ENCODE measurements at regions not wholly inside any gene's neighbourhood (a gene's known extent, or its start where the extent isn't known, plus 50 kb on each side); places are given as distances from the start of the nearest gene placed in this dataset.
A peak's percentile ranks its signal among the peaks of the same experiment; 100 is the strongest.
"Not testable (repeated sequence)": the region's sequence is repeated elsewhere in the genome, so short reads cannot be mapped to it uniquely, and the experiment has no call there.

GRCh38 chr21:6561168-6561567, 3960.2 kb upstream of the TPTE start:
- DNase-seq = not testable (repeated sequence)

- DNase-seq = not testable (repeated sequence)
Observed at GRCh38 chr21:6561578-6561977, 3959.8 kb upstream of the TPTE start.

- not testable (repeated sequence) for DNase-seq
Observed at GRCh38 chr21:6564543-6565166, 3956.7 kb upstream of the TPTE start.

GRCh38 chr21:6565190-6566094, 3955.9 kb upstream of the TPTE start:
- peak; percentile 1 for DNase-seq

GRCh38 chr21:6567542-6567941, 3953.8 kb upstream of the TPTE start:
- not testable (repeated sequence) for DNase-seq

GRCh38 chr21:6569152-6569551, 3952.2 kb upstream of the TPTE start:
- DNase-seq = not testable (repeated sequence)

- not testable (repeated sequence) for DNase-seq
Observed at GRCh38 chr21:6569587-6570392, 3951.6 kb upstream of the TPTE start.

- not testable (repeated sequence) for DNase-seq
Observed at GRCh38 chr21:6570700-6571368, 3950.5 kb upstream of the TPTE start.

- not testable (repeated sequence) for DNase-seq
Observed at GRCh38 chr21:6573576-6573975, 3947.8 kb upstream of the TPTE start.

- DNase-seq = not testable (repeated sequence)
Observed at GRCh38 chr21:6579801-6580200, 3941.6 kb upstream of the TPTE start.
